ENCODE measurements at regions not wholly inside any gene's neighbourhood (a gene's known extent, or its start where the extent isn't known, plus 50 kb on each side); places are given as distances from the start of the nearest gene placed in this dataset.
A peak's percentile ranks its signal among the peaks of the same experiment; 100 is the strongest.

DNA sequence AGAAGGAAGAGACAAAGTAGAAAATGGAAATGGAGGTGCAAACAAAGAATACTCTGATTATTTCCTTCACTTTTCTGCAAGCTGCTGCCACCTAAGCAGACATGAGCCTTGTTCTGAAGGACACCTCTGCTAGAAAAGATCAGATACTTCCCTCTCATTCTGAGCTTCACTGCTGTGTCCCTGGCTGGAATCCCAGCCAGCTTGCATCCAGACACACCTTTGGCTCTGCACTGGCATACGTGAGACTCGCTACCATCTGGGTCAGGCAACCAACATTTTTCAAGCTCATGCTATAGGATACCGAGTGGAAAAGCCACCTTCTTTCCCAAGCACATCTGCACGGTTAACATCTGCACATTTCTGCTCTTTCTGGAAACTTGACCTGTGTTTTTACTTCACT lies 166.7 kb upstream of the SUCLG2 start:
- Histone ChIP-seq H3K27me3 (ENCODE audit: control insufficient read depth, insufficient read depth, low read length) (no peaks in the 10 kb centered on the region), H3K36me3 (ENCODE audit: control insufficient read depth, insufficient read depth, low read length) (no peaks in the 10 kb centered on the region), H3K4me3 (ENCODE audit: low read depth, low read length) (no peak overlapping the region)
- FAIRE-seq = no peak
- DNase-seq (ENCODE audit: low read depth) = no peak
- TF ChIP-seq CTCF (IDR thresholded peaks at IDR 0.05; ENCODE audit: insufficient read depth, low read length, severe bottlenecking) = no peak

DNA sequence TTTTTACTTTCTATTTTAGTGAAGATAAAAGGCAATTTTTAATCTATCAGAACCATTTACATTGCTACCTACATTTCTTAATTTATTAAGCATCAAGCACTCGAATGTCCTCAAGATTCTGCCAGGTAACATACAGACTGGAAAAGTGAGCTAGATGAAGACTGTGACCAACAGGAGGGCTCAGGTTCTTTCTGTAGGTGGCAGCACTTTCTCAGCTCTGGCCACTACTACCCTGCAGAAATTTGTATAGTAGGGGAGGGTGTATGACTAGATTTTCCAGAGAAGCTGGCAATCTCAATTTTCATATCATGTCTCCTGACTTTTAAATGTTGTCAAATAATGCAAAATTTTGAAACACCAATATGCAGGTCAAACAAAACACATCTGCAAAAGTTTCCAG lies 165.0 kb upstream of the SUCLG2 start:
- FAIRE-seq (no peak), DNase-seq (ENCODE audit: low read depth) (peak; percentile 1)
- Histone ChIP-seq H3K4me3 (ENCODE audit: low read depth, low read length) (no peak overlapping the region), H3K27me3 (ENCODE audit: control insufficient read depth, insufficient read depth, low read length) (no peaks in the 10 kb centered on the region), H3K36me3 (ENCODE audit: control insufficient read depth, insufficient read depth, low read length) (no peaks in the 10 kb centered on the region)
- TF ChIP-seq CTCF (IDR thresholded peaks at IDR 0.05; ENCODE audit: insufficient read depth, low read length, severe bottlenecking) = no peak

DNA sequence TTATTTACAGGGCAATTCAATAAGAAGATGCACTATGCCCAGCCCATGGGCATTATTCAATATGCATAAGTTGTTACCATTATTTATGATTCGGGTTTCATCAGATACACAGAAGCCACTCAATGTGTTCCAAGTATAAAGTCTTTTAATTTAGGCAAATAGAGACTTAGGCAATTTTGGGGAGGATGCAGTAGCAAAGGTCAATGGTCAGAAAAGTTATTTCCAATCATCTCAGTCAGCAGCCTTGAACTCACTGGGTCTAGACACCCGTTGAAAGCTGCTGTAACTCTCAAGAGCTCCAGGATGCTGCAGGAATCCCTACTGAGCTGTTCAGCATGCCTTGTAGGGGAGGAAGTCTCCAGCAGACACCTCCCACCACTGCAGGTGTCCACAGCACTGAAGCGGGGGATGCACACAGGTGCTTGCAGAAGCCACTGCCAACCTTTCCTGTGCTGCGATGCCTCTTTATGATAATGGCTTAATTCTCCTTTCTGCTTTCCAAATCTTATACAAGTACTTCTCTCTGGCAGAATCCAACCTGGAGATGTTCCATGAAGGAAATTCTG lies 155.0 kb upstream of the SUCLG2 start:
- no peak overlapping the region for H3K4me3 ChIP-seq (ENCODE audit: low read depth, low read length)
- H3K36me3 ChIP-seq (ENCODE audit: control insufficient read depth, insufficient read depth, low read length) = no peaks in the 10 kb centered on the region
- DNase-seq (ENCODE audit: low read depth) (no peak), FAIRE-seq (no peak)
- no peaks in the 10 kb centered on the region for H3K27me3 ChIP-seq (ENCODE audit: control insufficient read depth, insufficient read depth, low read length)
- TF ChIP-seq CTCF (IDR thresholded peaks at IDR 0.05; ENCODE audit: insufficient read depth, low read length, severe bottlenecking) = no peak

DNA sequence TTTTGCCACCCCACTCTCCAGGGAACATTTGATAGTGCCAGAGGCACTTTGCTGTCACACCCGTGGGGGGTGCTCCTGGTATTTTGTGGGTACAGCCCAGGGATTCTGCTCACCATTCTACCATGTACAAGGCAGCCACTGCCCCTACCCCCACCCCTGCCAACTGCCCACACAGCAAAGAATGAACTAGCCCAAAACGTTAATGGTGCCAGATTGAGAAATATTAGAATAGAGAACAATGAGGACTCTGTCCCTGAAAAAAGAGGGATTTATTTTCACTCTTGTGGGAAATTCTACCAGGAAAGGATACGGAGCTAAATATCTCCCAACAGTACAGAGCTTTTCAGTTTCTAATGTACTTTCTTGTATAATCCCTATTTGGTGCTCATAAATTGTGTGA lies 154.5 kb upstream of the SUCLG2 start:
- FAIRE-seq (no peak), DNase-seq (ENCODE audit: low read depth) (no peak)
- no peak overlapping the region for H3K4me3 ChIP-seq (ENCODE audit: low read depth, low read length)
- TF ChIP-seq CTCF (IDR thresholded peaks at IDR 0.05; ENCODE audit: insufficient read depth, low read length, severe bottlenecking) = no peak
- H3K27me3 ChIP-seq (ENCODE audit: control insufficient read depth, insufficient read depth, low read length) = no peaks in the 10 kb centered on the region
- H3K36me3 ChIP-seq (ENCODE audit: control insufficient read depth, insufficient read depth, low read length) = no peaks in the 10 kb centered on the region

GRCh38 chr3:67804578-67804977 lies 150.2 kb upstream of the SUCLG2 start:
- no peaks in the 10 kb centered on the region for H3K27me3 ChIP-seq (ENCODE audit: control insufficient read depth, insufficient read depth, low read length)
- no peaks in the 10 kb centered on the region for H3K36me3 ChIP-seq (ENCODE audit: control insufficient read depth, insufficient read depth, low read length)
- no peak overlapping the region for H3K4me3 ChIP-seq (ENCODE audit: low read depth, low read length)
- FAIRE-seq = no peak
- no peak for TF ChIP-seq CTCF (IDR thresholded peaks at IDR 0.05; ENCODE audit: insufficient read depth, low read length, severe bottlenecking)
- DNase-seq (ENCODE audit: low read depth) = no peak

GRCh38 chr3:67804089-67804488 lies 149.7 kb upstream of the SUCLG2 start:
- H3K27me3 ChIP-seq (ENCODE audit: control insufficient read depth, insufficient read depth, low read length) = no peaks in the 10 kb centered on the region
- H3K4me3 ChIP-seq (ENCODE audit: low read depth, low read length) = no peak overlapping the region
- H3K36me3 ChIP-seq (ENCODE audit: control insufficient read depth, insufficient read depth, low read length) = no peaks in the 10 kb centered on the region
- TF ChIP-seq CTCF (IDR thresholded peaks at IDR 0.05; ENCODE audit: insufficient read depth, low read length, severe bottlenecking) = no peak
- DNase-seq (ENCODE audit: low read depth) (no peak), FAIRE-seq (peak; percentile 13)
